HepG2 (cell line): ENCODE measurements at regions not wholly inside any gene's neighbourhood (a gene's known extent, or its start where the extent isn't known, plus 50 kb on each side); places are given as distances from the start of the nearest gene placed in this dataset.

ENCODE experiments used
- ATAC-seq: fragments of 200-7000 bp; cut with Tn5 transposase; 3 replicates; pipeline ENCODE4 v1.9.1; 2020; ENCODE audit warnings: mild to moderate bottlenecking, moderate library complexity
- BruUV-seq: library from RNA; stranded (reverse); fragments of 400-500 nt; replicated peaks from 2 replicates; lab custom pipeline; 2021; lab: Mats Ljungman, UMichigan
- CTCF ChIA-PET: fragments of 300-600 bp; formaldehyde crosslinking; extraction: SDS; loops from one replicate; lab custom pipeline; 2021; ENCODE audit warnings: low total read pairs, inconsistent platforms, low intra/inter-chr PET ratio; lab: Yijun Ruan, JAX
- POLR2A ChIA-PET: fragments of 350-600 bp; sonication (Branson Sonifier 250); formaldehyde crosslinking; loops from one replicate; lab custom pipeline; 2020; ENCODE audit warnings: antibody characterized with exemption, inconsistent platforms; lab: Yijun Ruan, JAX
- DNase-seq: peaks from one replicate; pipeline ENCODE4 v3.0.0-alpha.2; 2015; ENCODE audit warnings: low spot score
- FAIRE-seq: peaks from 3 replicates; lab custom pipeline; 2011; peaks lifted over from hg19 to GRCh38; lab: Jason Lieb, UNC
- H2AFZ ChIP-seq: one replicate; pipeline ENCODE4 v1.6.1; 2011; ENCODE audit warnings: low read length, inconsistent platforms
- H3K27ac ChIP-seq: fragments of 300-600 bp; 3 replicates; pipeline ENCODE4 v1.8.0; 2011; ENCODE audit warnings: mixed run types, mild to moderate bottlenecking, mixed read lengths, low read length, inconsistent platforms; ENCODE audit not compliant: insufficient read depth; ENCODE audit errors: extremely low read length
- H3K27me3 ChIP-seq, 2 experiments: fragments of 200-600 bp in 1 of 2; 2 replicates in 1 of 2; 3 replicates in 1 of 2; pipeline versions ENCODE4 v1.6.0 to v1.8.0; 2011; ENCODE audit warnings: low read length in 2 of 2, mild to moderate bottlenecking in 2 of 2, moderate library complexity in 2 of 2, inconsistent platforms in 1 of 2; ENCODE audit not compliant: insufficient read depth in 2 of 2, control insufficient read depth in 1 of 2
- H3K36me3 ChIP-seq, 2 experiments: fragments of 200-600 bp in 1 of 2; replicated peaks in 1 of 2; 2 replicates in 1 of 2; 3 replicates in 1 of 2; pipeline versions ENCODE4 v1.5.1 to v1.8.0; 2011; ENCODE audit warnings: low read length in 2 of 2, inconsistent platforms in 1 of 2; ENCODE audit not compliant: insufficient read depth in 2 of 2, control insufficient read depth in 1 of 2
- H3K4me1 ChIP-seq: 2 replicates; pipeline ENCODE4 v1.5.1; 2012; ENCODE audit warnings: low read length, inconsistent platforms; ENCODE audit not compliant: insufficient read depth
- H3K4me2 ChIP-seq: 2 replicates; pipeline ENCODE4 v1.6.0; 2011; ENCODE audit warnings: low read depth, low read length, inconsistent platforms
- H3K4me3 ChIP-seq, 3 experiments: fragments of 200-600 bp in 1 of 3; sonication (generic), shearing (Covaris generic) in 1 of 3; replicated peaks in 1 of 3; 2 replicates each; pipeline ENCODE4 v1.5.1; 2011 to 2016; ENCODE audit warnings: low read length in 3 of 3, inconsistent platforms in 2 of 3, low read depth in 2 of 3, mild to moderate bottlenecking in 2 of 3, control low read depth in 1 of 3, mixed read lengths in 1 of 3; ENCODE audit not compliant: insufficient read depth in 1 of 3
- H3K79me2 ChIP-seq: one replicate; pipeline ENCODE4 v1.6.1; 2011; ENCODE audit warnings: low read length, inconsistent platforms; ENCODE audit not compliant: insufficient read depth
- H3K9ac ChIP-seq: 2 replicates; pipeline ENCODE4 v1.6.0; 2011; ENCODE audit warnings: mild to moderate bottlenecking, low read depth, low read length, inconsistent platforms; ENCODE audit not compliant: insufficient read depth
- H3K9me3 ChIP-seq: 2 replicates; pipeline ENCODE4 v1.5.1; 2012; ENCODE audit warnings: mild to moderate bottlenecking, low read length
- H4K20me1 ChIP-seq: 2 replicates; pipeline ENCODE4 v1.6.0; 2011; ENCODE audit warnings: inconsistent platforms, mild to moderate bottlenecking, low read length, moderate library complexity; ENCODE audit not compliant: insufficient read depth
- HDAC2 ChIP-seq: sonication (generic); formaldehyde crosslinking; IDR thresholded peaks from 2 replicates; pipeline ENCODE4 v1.4.0; 2020; ENCODE audit warnings: missing genetic modification reagents
- HOXD1 ChIP-seq: sonication (generic); formaldehyde crosslinking; IDR thresholded peaks from 2 replicates; pipeline ENCODE4 v1.5.0; 2020; ENCODE audit warnings: missing genetic modification reagents
- JDP2 ChIP-seq: sonication (generic); formaldehyde crosslinking; IDR thresholded peaks from 2 replicates; pipeline ENCODE4 v1.8.1; 2022; ENCODE audit warnings: missing genetic modification reagents, borderline replicate concordance
- KLF9 ChIP-seq: IDR thresholded peaks from 2 replicates; pipeline ENCODE4 v1.6.1; 2016; ENCODE audit warnings: low read depth
- MAFF ChIP-seq: IDR thresholded peaks from 2 replicates; pipeline ENCODE4 v1.6.1; 2011; ENCODE audit warnings: low read depth, low read length, improper control_type of control experiment
- PHB2 ChIP-seq: fragments of 450-650 bp; IDR thresholded peaks from 2 replicates; pipeline ENCODE4 v1.6.1; 2018; ENCODE audit not compliant: partially characterized antibody
- POLR2AphosphoS2 ChIP-seq: IDR thresholded peaks from 2 replicates; pipeline ENCODE4 v1.6.1; 2011; ENCODE audit warnings: low read depth, low read length, improper control_type of control experiment
- SMAD9 ChIP-seq: sonication (generic); formaldehyde crosslinking; IDR thresholded peaks from 2 replicates; pipeline ENCODE4 v1.5.1; 2020; ENCODE audit warnings: mild to moderate bottlenecking, missing genetic modification reagents
- SP4 ChIP-seq: sonication (generic); formaldehyde crosslinking; IDR thresholded peaks from 2 replicates; pipeline ENCODE4 v1.8.1; 2023; ENCODE audit warnings: mild to moderate bottlenecking, missing genetic modification reagents
- SRSF1 ChIP-seq: fragments of 200-400 bp; formaldehyde crosslinking; optimal IDR thresholded peaks from 2 replicates; pipeline ENCODE3; 2017; ENCODE audit warnings: mild to moderate bottlenecking, low read depth, low read length, moderate library complexity
- YEATS2 ChIP-seq: sonication (generic); formaldehyde crosslinking; IDR thresholded peaks from 2 replicates; pipeline ENCODE4 v1.4.0; 2020; ENCODE audit warnings: missing genetic modification reagents, borderline replicate concordance
- ZBTB42 ChIP-seq: sonication (generic); formaldehyde crosslinking; IDR thresholded peaks from 2 replicates; pipeline ENCODE4 v1.5.0; 2020; ENCODE audit warnings: mild to moderate bottlenecking, missing genetic modification reagents
- ZBTB44 ChIP-seq: sonication (generic); formaldehyde crosslinking; IDR thresholded peaks from 2 replicates; pipeline ENCODE4 v1.4.0; 2020; ENCODE audit warnings: missing genetic modification reagents
- ZFP62 ChIP-seq: sonication (generic); formaldehyde crosslinking; IDR thresholded peaks from 2 replicates; pipeline ENCODE4 v1.4.0; 2020; ENCODE audit warnings: missing genetic modification reagents
- ZNF20 ChIP-seq: sonication (generic); formaldehyde crosslinking; IDR thresholded peaks from 2 replicates; pipeline ENCODE4 v1.4.0; 2020; ENCODE audit warnings: mild to moderate bottlenecking, moderate library complexity, missing genetic modification reagents
- ZNF235 ChIP-seq: sonication (generic); formaldehyde crosslinking; IDR thresholded peaks from 2 replicates; pipeline ENCODE4 v1.8.1; 2023; ENCODE audit warnings: mild to moderate bottlenecking, missing genetic modification reagents, borderline replicate concordance
- ZNF251 ChIP-seq: sonication (generic); formaldehyde crosslinking; IDR thresholded peaks from 2 replicates; pipeline ENCODE4 v1.9.0; 2021; ENCODE audit warnings: mild to moderate bottlenecking, missing genetic modification reagents
- ZNF749 ChIP-seq: sonication (generic); formaldehyde crosslinking; IDR thresholded peaks from 2 replicates; pipeline ENCODE4 v1.8.0; 2022; ENCODE audit warnings: mild to moderate bottlenecking, missing genetic modification reagents, moderate library complexity, borderline replicate concordance
- ZSCAN20 ChIP-seq: sonication (generic); formaldehyde crosslinking; IDR thresholded peaks from 2 replicates; pipeline ENCODE4 v1.4.0; 2020; ENCODE audit warnings: missing genetic modification reagents, mild to moderate bottlenecking, borderline replicate concordance
- WGBS: methylation state at CpG from one replicate; pipeline ENCODE4 v1.1.6; 2017; ENCODE audit warnings: low lambda C conversion rate; 5-methylcytosine and 5-hydroxymethylcytosine counted together
- in situ Hi-C: cut with HindIII; loops from 2 replicates; pipeline ENCODE4 v1.10.0; 2017; ENCODE audit warnings: low pct_unique_long_range_greater_than_20kb; ENCODE audit not compliant: extremely low pct_ligation_motif_present
- intact Hi-C: fragments of 100-400 bp; cut with micrococcal nuclease; formaldehyde crosslinking; loops from one replicate; pipeline ENCODE4 v1.10.0; 2022; ENCODE audit not compliant: unreplicated experiment
- TF ChIP-seq, protein P1 (sequence below): sonication (generic); formaldehyde crosslinking; IDR thresholded peaks from 2 replicates; pipeline ENCODE4 v1.8.1; 2023; ENCODE audit warnings: mild to moderate bottlenecking, missing genetic modification reagents, borderline replicate concordance
- TF ChIP-seq, protein P2 (sequence below): IDR thresholded peaks from 2 replicates; pipeline ENCODE4 v1.6.1; 2016; ENCODE audit warnings: mild to moderate bottlenecking, missing biosample characterization, missing genetic modification reagents
- TF ChIP-seq, protein P3 (sequence below): sonication (generic); formaldehyde crosslinking; IDR thresholded peaks from 2 replicates; pipeline ENCODE4 v1.5.0; 2020; ENCODE audit warnings: missing genetic modification reagents

GRCh38 chr12:65520658-65521057 lies 242.2 kb downstream of the MSRB3 start (continued):
- TF ChIP-seq ZSCAN20 (CRISPR knock-in tag) (no peak), YEATS2 (CRISPR knock-in tag) (no peak), ZNF251 (CRISPR knock-in tag) (no peak), SMAD9 (CRISPR knock-in tag) (no peak)

DNA sequence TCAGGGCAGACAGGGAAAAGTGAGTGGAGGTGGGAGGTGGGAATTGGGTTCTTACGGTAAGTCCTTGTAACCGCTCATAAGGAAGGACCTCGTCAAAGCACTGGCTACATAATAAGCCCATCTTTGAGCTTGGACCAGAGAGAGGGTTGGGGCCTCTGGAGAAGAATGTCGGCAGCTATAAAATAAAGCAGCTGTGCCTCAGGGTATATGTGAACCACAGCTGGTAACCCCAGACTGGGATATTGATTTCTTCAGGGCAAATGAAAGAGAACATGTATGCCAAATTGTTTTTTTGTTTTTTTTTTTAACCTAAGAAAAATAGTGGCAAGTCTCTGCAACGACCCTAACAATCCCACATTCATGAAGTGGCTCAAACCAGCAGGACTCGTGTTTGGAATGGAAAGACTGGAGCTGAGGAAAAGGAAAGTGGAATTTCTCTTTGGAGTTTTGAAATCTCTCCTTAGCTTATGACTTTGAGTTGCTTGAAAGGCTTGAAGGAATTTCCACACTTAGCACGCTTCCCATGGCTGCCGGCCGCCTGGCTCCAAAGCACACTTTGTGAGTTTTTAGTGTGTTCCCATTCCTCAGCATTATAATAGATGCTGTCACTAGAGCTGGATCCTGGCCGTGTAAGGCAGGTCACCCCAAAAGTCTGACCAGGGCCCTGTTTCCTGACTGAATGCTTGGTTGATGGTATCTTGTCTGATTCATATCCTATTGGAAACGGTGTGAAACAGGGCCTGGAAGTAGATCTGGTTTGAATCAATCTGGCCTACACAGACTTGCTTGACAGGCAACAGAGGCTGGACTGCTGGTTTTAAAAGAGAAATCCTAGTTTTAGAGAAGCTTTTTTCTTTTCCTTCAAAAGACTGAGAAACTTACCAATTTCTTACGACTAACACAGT lies 244.7 kb downstream of the MSRB3 start:
- Histone ChIP-seq H3K4me3 (no peak overlapping the region), H3K36me3 (no peaks in the 10 kb centered on the region), H3K4me2 (no peak overlapping the region), H3K27ac (no peak overlapping the region), H3K27me3 (no peaks in the 10 kb centered on the region; a peak in 1 of 5 replicates), H4K20me1 (no peaks in the 10 kb centered on the region), H3K79me2 (no peaks in the 10 kb centered on the region), H2AFZ (no peak overlapping the region), H3K9ac (no peak overlapping the region), H3K4me1 (no peaks in the 10 kb centered on the region), H3K9me3 (no peaks in the 10 kb centered on the region)
- DNase-seq, result no peak
- intact Hi-C loops, result no loop called here
- TF ChIP-seq, protein P1, sequence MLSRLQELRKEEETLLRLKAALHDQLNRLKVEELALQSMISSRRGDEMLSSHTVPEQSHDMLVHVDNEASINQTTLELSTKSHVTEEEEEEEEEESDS (CRISPR knock-in tag), result no peak
- TF ChIP-seq SP4 (CRISPR knock-in tag) (no peak), SRSF1 (no peak), ZBTB42 (CRISPR knock-in tag) (no peak), ZNF235 (CRISPR knock-in tag) (no peak), ZSCAN20 (CRISPR knock-in tag) (no peak), KLF9 (CRISPR knock-in tag) (no peak), YEATS2 (CRISPR knock-in tag) (no peak), PHB2 (no peak), JDP2 (CRISPR knock-in tag) (no peak), ZNF20 (no peak), HOXD1 (CRISPR knock-in tag) (no peak), ZBTB44 (no peak), POLR2AphosphoS2 (no peak), ZFP62 (CRISPR knock-in tag) (no peak), HDAC2 (CRISPR knock-in tag) (no peak), MAFF (no peak), ZNF749 (no peak)
- TF ChIP-seq, protein P2, sequence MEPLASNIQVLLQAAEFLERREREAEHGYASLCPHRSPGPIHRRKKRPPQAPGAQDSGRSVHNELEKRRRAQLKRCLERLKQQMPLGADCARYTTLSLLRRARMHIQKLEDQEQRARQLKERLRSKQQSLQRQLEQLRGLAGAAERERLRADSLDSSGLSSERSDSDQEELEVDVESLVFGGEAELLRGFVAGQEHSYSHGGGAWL (CRISPR knock-in tag), result no peak
- TF ChIP-seq, protein P3, sequence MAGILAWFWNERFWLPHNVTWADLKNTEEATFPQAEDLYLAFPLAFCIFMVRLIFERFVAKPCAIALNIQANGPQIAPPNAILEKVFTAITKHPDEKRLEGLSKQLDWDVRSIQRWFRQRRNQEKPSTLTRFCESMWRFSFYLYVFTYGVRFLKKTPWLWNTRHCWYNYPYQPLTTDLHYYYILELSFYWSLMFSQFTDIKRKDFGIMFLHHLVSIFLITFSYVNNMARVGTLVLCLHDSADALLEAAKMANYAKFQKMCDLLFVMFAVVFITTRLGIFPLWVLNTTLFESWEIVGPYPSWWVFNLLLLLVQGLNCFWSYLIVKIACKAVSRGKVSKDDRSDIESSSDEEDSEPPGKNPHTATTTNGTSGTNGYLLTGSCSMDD (CRISPR knock-in tag), result no peak
- ChIA-PET CTCF (no interaction called here), POLR2A (no interaction called here)
- ATAC-seq, result no peak
- in situ Hi-C loops, result no loop called here
- no TSS peak for BruUV-seq
- 44% methylated on average over 12 of the region's 12 CpGs for WGBS
- FAIRE-seq, result no peak
